Heart left ventricle (tissue), 16 donors: ENCODE measurements at regions not wholly inside any gene's neighbourhood (a gene's known extent, or its start where the extent isn't known, plus 50 kb on each side); places are given as distances from the start of the nearest gene placed in this dataset.
"Not testable (repeated sequence)": the region's sequence is repeated elsewhere in the genome, so short reads cannot be mapped to it uniquely, and the experiment has no call there.

Source experiments
- ATAC-seq, 4 donors: fragments of 200-7000 bp; cut with Tn5 transposase; one replicate each; pipeline ENCODE4 v1.9.1; 2020 to 2022; ENCODE audit warnings: moderate library complexity in 4 of 4, mild to moderate bottlenecking in 3 of 4, moderate number of reproducible peaks in 1 of 4
- DNase-seq, 5 donors: peaks; one replicate each; pipeline ENCODE4 v3.0.0-alpha.2; 2020
- H3K27ac ChIP-seq, 12 donors: fragments of 200-600 bp; sonication (generic) in 4 of 12; one replicate each; pipeline versions ENCODE4 v1.5.0 to v1.8.0; 2016 to 2022; ENCODE audit warnings: mild to moderate bottlenecking in 2 of 12
- H3K27me3 ChIP-seq, 9 donors: fragments of 200-600 bp; sonication (generic) in 2 of 9; one replicate each; pipeline versions ENCODE4 v1.5.1 to v1.8.0; 2016 to 2022; ENCODE audit warnings: mild to moderate bottlenecking in 3 of 9
- H3K36me3 ChIP-seq, 9 donors: fragments of 200-600 bp; sonication (generic) in 2 of 9; one replicate each; pipeline versions ENCODE4 v1.5.0 to v1.8.0; 2018 to 2022; ENCODE audit warnings: mild to moderate bottlenecking in 2 of 9
- H3K4me1 ChIP-seq, 12 donors: fragments of 200-600 bp; sonication (generic) in 4 of 12; one replicate each; pipeline versions ENCODE4 v1.5.0 to v1.8.0; 2016 to 2022; ENCODE audit warnings: mild to moderate bottlenecking in 3 of 12
- H3K4me3 ChIP-seq, 12 donors: fragments of 200-600 bp; sonication (generic) in 4 of 12; one replicate each; pipeline versions ENCODE4 v1.5.0 to v1.8.0; 2017 to 2022; ENCODE audit warnings: mild to moderate bottlenecking in 9 of 12, moderate library complexity in 4 of 12
- H3K9me3 ChIP-seq, 12 donors: fragments of 200-600 bp; sonication (generic) in 4 of 12; one replicate each; pipeline versions ENCODE4 v1.5.0 to v1.8.0; 2016 to 2022; ENCODE audit warnings: mild to moderate bottlenecking in 1 of 12
- WGBS, 4 donors: extraction: QIAGEN DNeasy Blood & Tissue Kit in 2 of 4; methylation state at CpG; one replicate each; pipeline versions ENCODE4 v1.1.5 to v1.1.7; 2013 to 2018; 5-methylcytosine and 5-hydroxymethylcytosine counted together
- intact Hi-C, 10 donors: fragments of 100-400 bp; cut with DNase I; formaldehyde crosslinking; loops; one replicate each; pipeline versions ENCODE4 v1.11.1 to v1.14.2; 2022
- donor health status: ischemic (EF 13 %, LVEDD 7.1; RV severe dilation, severe dysfunction).
- donor health status: healthy with polysubstance abuse.
- donor health status: DM: no; HTN: yes; CAD: no.
- donor health status: DM: no; HTN: no; CAD: no.
- donor health status: ischemic (EF 25% LVEDD 6.9; RV normal size, moderate dysfunction).
- donor health status: ischemic (EF 25% LVEDD 5.7; RV mildly dilated, moderate dysfunction).
- donor health status: healthy.
- donor health status: DM: yes; HTN: yes; CAD: no.
- donor health status: ischemic (EF 35%, LVEDD 5.7; RV mildly dilated, moderate dysfunction).
- donor health status: nonischemic (EF 11% LVEDD 7.7; RV severe dilation, severe dysfunction).
- donor health status: DM: yes; HTN: yes; CAD: no.
- donor health status: PGD.
- donor health status: ischemic (EF 29% LVEDD 5.4; RV normal size, mild dysfunction).
- donor health status: nonischemic (EF 23%, LVEDD 6.1; RV moderate dilation, normal function).

GRCh38 chr3:195669310-195669709 is 51.5 kb upstream of the MUC20 start:
- H3K4me1 ChIP-seq, intact Hi-C loops, H3K27ac ChIP-seq, H3K4me3 ChIP-seq, H3K27me3 ChIP-seq, H3K9me3 ChIP-seq, DNase-seq: not testable (repeated sequence)
- ATAC-seq: peak in 1 of 4 donors; percentile 32
- peaks cover 0 to 81% (median 52%) of the 10 kb centered on the region in 9 donors for H3K36me3 ChIP-seq
- WGBS, 4 donors: 75 to 89% (median 82%) methylated on average over 11 to 12 of the region's 13 CpGs

GRCh38 chr3:195668131-195668766 is 52.5 kb upstream of the MUC20 start:
- H3K9me3 ChIP-seq, H3K27me3 ChIP-seq, DNase-seq, intact Hi-C loops, H3K4me1 ChIP-seq, H3K27ac ChIP-seq, H3K4me3 ChIP-seq: not testable (repeated sequence)
- WGBS, 4 donors: 87 to 94% (median 90%) methylated on average over 13 to 24 of the region's 24 CpGs
- H3K36me3 ChIP-seq: peaks cover 0 to 77% (median 52%) of the 10 kb centered on the region in 9 donors
- ATAC-seq: peak in 3 of 4 donors; percentile 5 to 23 (median 17)

- H3K27ac ChIP-seq, H3K4me3 ChIP-seq, H3K4me1 ChIP-seq, H3K9me3 ChIP-seq, H3K27me3 ChIP-seq, intact Hi-C loops, DNase-seq: not testable (repeated sequence)
- WGBS, 4 donors: 87 to 95% (median 93%) methylated on average over 6 to 19 of the region's 19 CpGs
- H3K36me3 ChIP-seq: peaks cover 0 to 53% (median 32%) of the 10 kb centered on the region in 9 donors
- ATAC-seq: peak in 1 of 4 donors; percentile 4
These were observed 55.5 kb upstream of the MUC20 start for GRCh38 chr3:195665311-195665710.

- intact Hi-C loops, H3K27ac ChIP-seq: not testable (repeated sequence)
- WGBS, 4 donors: 88 to 97% (median 94%) methylated on average over 6 to 12 of the region's 12 CpGs
These were observed 56.6 kb upstream of the MUC20 start for GRCh38 chr3:195664131-195664530.

GRCh38 chr3:195659136-195659533 is 61.6 kb upstream of the MUC20 start:
- intact Hi-C loops, ATAC-seq, H3K27me3 ChIP-seq, H3K27ac ChIP-seq, H3K9me3 ChIP-seq, DNase-seq: not testable (repeated sequence)
- 40 to 77% methylated on average over 1 to 3 of the region's 7 CpGs; no CpG with 5 or more reads in 2 of the 4 donors for WGBS, 4 donors
- Histone ChIP-seq H3K4me3 (peak overlapping the region in 8 of 12 donors; percentile 61 to 82 (median 68)), H3K36me3 (peaks cover 0 to 10% (median 4%) of the 10 kb centered on the region in 9 donors), H3K4me1 (peaks cover 0 to 11% (median 0%) of the 10 kb centered on the region in 12 donors)

More at GRCh38 chr3:195664131-195664530, 56.6 kb upstream of the MUC20 start:
- peaks cover 0 to 43% (median 27%) of the 10 kb centered on the region in 9 donors for H3K36me3 ChIP-seq
- not testable (repeated sequence) for H3K4me1 ChIP-seq, H3K4me3 ChIP-seq, H3K27me3 ChIP-seq, DNase-seq, H3K9me3 ChIP-seq, ATAC-seq

GRCh38 chr3:195658381-195659135 is 62.2 kb upstream of the MUC20 start:
- H3K4me1 ChIP-seq: peaks cover 0 to 11% (median 0%) of the 10 kb centered on the region in 12 donors
- DNase-seq (peak in 3 of 5 donors; percentile 41 to 75 (median 52)), ATAC-seq (peak; percentile 81 to 92 (median 86))
- intact Hi-C loops, H3K36me3 ChIP-seq, H3K27me3 ChIP-seq, H3K9me3 ChIP-seq: not testable (repeated sequence)
- peak overlapping the region in 10 of 12 donors; percentile 47 to 82 (median 66) for H3K4me3 ChIP-seq
- H3K27ac ChIP-seq: peak overlapping the region in 10 of 12 donors; percentile 81 to 96 (median 90)
- WGBS, 4 donors: 0 to 3% (median 2%) methylated on average over 3 to 27 of the region's 53 CpGs; no CpG with 5 or more reads in 1 of the 4 donors
